T-helper 1 cell treated with Interleukin-12 subunit alpha and Interleukin-12 subunit beta and Interleukin-4 antibody, amounts not matched to agents 30 μg/mL and 1 μg/mL, for 36 hours (primary cell): ENCODE measurements at regions not wholly inside any gene's neighbourhood (a gene's known extent, or its start where the extent isn't known, plus 50 kb on each side); places are given as distances from the start of the nearest gene placed in this dataset.

Experiments used
- H3K27ac Mint-ChIP-seq: one replicate; pipeline ENCODE4 v1.8.0; 2021; ENCODE audit warnings: mild to moderate bottlenecking, mixed read lengths
- H3K27me3 Mint-ChIP-seq: one replicate; pipeline ENCODE4 v1.8.0; 2021; ENCODE audit warnings: low read depth, mixed read lengths
- H3K36me3 Mint-ChIP-seq: one replicate; pipeline ENCODE4 v1.8.0; 2021; ENCODE audit warnings: low read depth, mixed read lengths
- H3K4me1 Mint-ChIP-seq: one replicate; pipeline ENCODE4 v1.8.0; 2021; ENCODE audit warnings: low read depth, mixed read lengths
- H3K4me3 Mint-ChIP-seq: one replicate; pipeline ENCODE4 v1.8.0; 2021; ENCODE audit warnings: mild to moderate bottlenecking, moderate library complexity, mixed read lengths
- H3K9me3 Mint-ChIP-seq: one replicate; pipeline ENCODE4 v1.8.0; 2021; ENCODE audit warnings: mixed read lengths

DNA sequence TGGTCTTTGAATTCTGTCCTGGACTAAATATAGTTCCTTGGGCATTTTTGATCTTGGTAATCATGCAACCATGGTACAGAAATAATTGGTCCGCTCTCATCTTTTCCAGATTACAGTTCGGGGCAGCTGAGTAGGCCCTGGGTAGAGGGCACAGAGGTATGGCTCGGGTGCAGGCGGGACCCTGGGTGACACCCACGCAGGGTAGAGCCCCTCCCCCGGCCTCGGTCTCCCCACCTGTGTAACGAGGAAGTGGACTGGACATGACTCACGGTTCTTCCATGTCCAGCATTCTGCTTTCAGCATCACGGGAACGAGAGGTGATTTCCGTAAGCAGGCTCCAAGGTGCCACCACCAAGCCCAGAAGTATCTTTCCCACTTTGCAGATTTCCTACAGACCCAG is 91.0 kb upstream of the DIO3 start:
- no peaks in the 10 kb centered on the region for H3K9me3 Mint-ChIP-seq
- H3K27ac Mint-ChIP-seq = no peak overlapping the region
- no peaks in the 10 kb centered on the region for H3K36me3 Mint-ChIP-seq
- H3K4me1 Mint-ChIP-seq = no peaks in the 10 kb centered on the region
- no peaks in the 10 kb centered on the region for H3K27me3 Mint-ChIP-seq
- no peak overlapping the region for H3K4me3 Mint-ChIP-seq

DNA sequence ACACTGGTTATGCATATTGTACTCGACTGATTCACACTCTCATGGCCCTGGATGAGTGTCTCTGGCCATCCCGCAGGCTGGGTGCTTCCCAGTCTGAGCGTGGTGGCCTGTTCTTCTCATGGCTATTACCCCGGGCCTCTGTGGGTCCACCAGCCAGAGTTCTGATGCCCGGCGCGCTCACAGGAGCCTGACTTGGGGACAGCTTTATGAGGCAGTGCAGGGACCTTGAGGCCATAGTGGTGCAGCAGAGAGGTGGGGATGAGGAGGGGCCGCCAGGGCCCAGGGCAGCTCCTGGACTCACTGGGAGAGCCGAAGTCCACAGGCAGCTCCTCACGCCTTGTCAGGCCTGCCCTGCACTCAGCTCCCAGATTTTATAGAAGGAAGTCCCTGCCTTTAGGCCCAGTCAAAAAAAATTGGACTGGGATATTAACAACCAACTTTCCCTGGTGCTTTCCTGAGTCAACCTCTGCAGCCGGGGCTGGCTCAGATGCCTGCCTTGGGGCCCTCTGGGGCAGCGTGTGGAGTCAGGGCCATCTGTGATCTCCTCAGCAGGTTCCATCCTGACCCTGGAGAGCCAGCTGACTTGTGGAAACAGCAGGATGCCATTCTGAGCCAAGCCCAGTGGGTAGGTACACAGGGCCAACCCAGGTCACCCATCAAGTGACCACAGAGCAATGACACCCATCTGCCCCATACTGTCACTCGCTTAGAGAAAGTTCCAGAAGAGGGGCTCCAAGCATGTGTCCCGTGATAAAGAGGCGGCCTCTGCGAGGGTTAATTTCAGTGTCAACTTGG is 89.4 kb upstream of the DIO3 start:
- no peak overlapping the region for H3K27ac Mint-ChIP-seq
- no peaks in the 10 kb centered on the region for H3K9me3 Mint-ChIP-seq
- no peaks in the 10 kb centered on the region for H3K4me1 Mint-ChIP-seq
- no peaks in the 10 kb centered on the region for H3K36me3 Mint-ChIP-seq
- no peak overlapping the region for H3K4me3 Mint-ChIP-seq
- no peaks in the 10 kb centered on the region for H3K27me3 Mint-ChIP-seq

DNA sequence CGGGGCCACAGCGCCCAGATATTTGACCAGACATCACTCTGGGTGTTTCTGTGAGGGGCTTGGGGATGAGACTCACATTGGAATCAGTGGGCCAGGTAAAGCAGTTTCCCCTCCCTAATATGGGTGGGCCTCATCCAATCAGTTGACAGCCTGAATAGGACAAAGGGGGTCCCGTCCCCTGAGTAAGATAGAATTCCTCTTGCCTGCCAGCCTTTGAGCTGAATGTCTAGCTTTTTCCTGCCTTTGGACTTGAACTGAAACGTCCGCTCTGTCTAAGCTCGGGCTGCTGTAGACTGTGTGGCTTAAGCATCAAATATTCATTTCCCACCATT is 88.8 kb upstream of the DIO3 start:
- Mint-ChIP-seq H3K27me3 (no peaks in the 10 kb centered on the region), H3K36me3 (no peaks in the 10 kb centered on the region), H3K27ac (no peak overlapping the region), H3K9me3 (no peaks in the 10 kb centered on the region), H3K4me1 (no peaks in the 10 kb centered on the region), H3K4me3 (no peak overlapping the region)

DNA sequence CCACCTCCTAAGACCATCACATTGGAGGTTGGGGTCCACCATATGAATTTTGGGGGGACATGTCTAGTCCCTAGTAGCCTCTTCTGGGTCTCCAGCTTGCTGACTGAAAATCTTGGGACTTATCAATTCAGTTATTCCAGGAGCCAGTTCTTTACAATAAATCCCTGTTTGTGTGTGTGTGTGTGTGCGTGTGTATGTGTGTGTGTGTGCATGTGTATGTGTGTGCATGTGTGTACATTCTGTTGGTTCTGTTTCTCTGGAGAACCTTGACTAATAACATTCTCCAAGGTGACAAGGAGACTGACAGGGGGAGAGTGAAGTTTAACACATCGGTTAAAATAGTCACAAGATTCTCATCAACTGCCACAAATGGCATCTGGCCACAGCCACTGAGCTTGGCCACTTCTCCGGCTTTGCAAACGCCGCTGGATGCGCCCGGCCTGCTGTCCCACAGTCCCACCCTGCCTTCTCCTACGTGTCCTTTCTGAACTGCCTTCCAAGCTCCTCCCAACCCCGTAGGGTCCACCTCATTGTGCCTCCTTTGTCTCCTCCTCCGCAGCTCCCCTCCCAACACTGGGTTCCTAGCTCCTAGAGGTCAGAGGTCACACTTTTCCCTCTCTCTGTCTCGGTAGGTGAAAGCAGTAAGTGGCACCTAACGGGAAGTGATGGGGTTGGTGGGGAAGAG is 88.1 kb upstream of the DIO3 start:
- H3K9me3 Mint-ChIP-seq = no peaks in the 10 kb centered on the region
- no peaks in the 10 kb centered on the region for H3K36me3 Mint-ChIP-seq
- H3K4me1 Mint-ChIP-seq = no peaks in the 10 kb centered on the region
- no peak overlapping the region for H3K27ac Mint-ChIP-seq
- H3K4me3 Mint-ChIP-seq = no peak overlapping the region
- no peaks in the 10 kb centered on the region for H3K27me3 Mint-ChIP-seq

DNA sequence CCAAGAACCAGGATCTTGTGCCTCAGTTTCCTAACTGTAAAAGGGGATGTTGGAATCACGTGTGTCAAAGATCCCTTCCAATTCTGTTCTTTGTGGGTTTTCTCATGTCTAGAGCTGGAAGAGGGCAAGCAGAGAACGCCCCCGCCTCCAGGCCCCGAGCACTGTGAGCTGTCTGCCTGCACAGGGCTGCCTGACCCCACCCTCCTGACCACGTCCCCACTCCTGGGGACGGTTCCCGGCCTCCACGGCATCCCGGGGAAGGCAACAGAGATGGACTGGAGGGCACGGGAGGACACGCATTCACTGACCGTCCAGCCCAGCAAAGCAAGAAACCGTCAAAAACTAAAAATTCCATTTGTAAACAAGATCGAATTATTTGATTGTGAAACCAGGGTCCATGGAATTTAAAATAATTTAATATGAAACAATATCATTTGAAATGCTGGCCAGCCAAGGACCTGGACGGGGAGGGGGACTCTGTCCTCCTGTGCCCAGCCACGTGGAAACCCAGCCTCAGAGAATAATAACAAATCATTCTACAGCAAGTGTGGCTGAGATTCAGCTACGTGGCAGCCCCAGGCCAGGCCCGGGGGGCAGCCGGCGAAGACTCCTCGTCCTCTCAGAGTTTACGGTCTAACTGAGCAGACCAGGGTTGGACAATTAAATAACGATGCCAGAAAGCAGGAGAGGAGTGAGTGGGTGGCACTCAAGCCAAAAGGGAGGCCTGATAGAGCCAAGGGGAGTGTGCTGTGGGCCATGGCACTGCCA is 87.3 kb upstream of the DIO3 start:
- Mint-ChIP-seq H3K4me1 (no peaks in the 10 kb centered on the region), H3K27me3 (no peaks in the 10 kb centered on the region), H3K9me3 (no peaks in the 10 kb centered on the region), H3K36me3 (no peaks in the 10 kb centered on the region), H3K4me3 (no peak overlapping the region), H3K27ac (no peak overlapping the region)

DNA sequence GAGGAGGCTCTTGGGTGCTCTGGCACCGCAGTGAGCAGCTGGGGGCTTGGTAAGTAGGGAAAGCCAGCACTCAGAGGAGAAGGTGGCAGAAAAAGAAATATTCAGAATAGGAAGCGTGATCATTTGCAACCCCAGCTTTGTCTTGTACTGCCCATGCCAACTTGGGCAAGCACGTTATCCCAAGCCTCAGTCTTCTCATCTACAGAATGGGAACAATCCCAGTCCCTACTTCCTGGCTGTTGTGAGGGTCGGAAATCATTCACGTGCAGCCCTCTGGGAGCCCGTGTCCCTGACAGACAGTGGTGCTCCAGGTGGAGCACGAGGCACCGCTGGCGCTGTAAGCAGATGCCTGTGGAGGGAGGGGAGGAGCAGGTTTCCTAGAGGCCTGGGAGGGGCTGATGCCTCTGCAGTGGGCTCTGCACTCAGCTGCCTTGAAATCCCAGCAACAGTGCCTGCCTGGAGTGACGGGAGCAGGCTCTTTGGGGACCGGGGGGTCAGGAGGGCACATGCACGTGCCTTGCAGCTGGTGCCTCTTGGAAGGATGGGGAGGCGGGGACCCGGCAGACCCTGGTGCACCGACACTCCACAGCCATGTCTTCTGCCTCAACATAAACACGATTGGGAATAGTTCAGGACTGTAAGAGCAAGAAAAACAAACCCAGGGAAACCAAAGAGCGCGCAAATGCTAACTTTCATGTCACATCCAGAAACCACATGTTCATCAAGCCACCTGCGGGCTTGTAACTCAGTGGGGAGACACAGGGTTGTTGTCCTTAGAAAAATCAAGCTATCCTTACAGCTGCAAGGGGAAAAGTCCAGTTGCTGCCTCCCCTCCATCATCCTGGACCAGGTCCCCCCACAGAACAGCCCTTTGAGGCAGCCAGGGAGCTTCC is 86.5 kb upstream of the DIO3 start:
- no peaks in the 10 kb centered on the region for H3K27me3 Mint-ChIP-seq
- H3K4me3 Mint-ChIP-seq = no peak overlapping the region
- H3K9me3 Mint-ChIP-seq = no peaks in the 10 kb centered on the region
- H3K36me3 Mint-ChIP-seq = no peaks in the 10 kb centered on the region
- H3K27ac Mint-ChIP-seq = no peak overlapping the region
- no peaks in the 10 kb centered on the region for H3K4me1 Mint-ChIP-seq

DNA sequence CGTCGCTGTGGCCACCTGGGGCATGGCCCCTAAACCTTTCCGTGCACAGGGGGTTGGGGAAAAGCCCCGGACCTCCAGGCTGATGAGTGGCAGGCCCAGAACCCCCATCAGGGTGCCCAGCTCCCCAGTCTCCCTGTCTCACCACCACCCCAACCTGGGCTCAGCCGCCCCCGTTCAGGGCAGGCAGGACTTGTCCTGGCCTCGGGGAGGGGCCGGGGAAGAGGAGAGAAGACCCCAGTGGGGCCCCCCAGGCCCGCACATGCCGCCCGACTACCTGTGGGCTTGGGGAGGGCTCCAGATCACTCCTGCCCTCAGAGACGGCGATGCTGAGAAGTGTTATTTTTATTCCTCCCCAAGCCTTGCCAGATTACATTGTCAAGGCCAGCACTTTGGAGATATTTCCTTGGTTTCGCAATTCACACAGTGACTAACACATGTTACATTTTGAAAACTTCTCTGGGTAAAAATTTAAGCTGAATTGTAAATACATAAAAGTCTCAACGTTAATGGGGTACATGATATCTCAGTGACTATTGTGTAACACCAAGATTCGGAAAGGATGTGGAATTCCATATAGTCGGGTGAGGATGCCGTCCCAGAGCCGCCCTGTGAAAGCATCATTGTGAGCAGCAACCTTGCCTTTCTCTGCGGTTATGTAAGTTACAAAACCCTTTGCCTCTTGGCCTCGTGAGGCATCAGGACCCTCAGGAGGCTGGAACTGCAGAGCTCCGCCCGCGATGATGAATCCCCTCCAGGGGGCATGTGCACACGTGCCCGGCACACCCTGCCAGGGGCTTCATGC is 85.6 kb upstream of the DIO3 start:
- no peak overlapping the region for H3K27ac Mint-ChIP-seq
- no peaks in the 10 kb centered on the region for H3K9me3 Mint-ChIP-seq
- no peaks in the 10 kb centered on the region for H3K4me1 Mint-ChIP-seq
- H3K4me3 Mint-ChIP-seq = no peak overlapping the region
- H3K27me3 Mint-ChIP-seq = no peaks in the 10 kb centered on the region
- H3K36me3 Mint-ChIP-seq = no peaks in the 10 kb centered on the region

DNA sequence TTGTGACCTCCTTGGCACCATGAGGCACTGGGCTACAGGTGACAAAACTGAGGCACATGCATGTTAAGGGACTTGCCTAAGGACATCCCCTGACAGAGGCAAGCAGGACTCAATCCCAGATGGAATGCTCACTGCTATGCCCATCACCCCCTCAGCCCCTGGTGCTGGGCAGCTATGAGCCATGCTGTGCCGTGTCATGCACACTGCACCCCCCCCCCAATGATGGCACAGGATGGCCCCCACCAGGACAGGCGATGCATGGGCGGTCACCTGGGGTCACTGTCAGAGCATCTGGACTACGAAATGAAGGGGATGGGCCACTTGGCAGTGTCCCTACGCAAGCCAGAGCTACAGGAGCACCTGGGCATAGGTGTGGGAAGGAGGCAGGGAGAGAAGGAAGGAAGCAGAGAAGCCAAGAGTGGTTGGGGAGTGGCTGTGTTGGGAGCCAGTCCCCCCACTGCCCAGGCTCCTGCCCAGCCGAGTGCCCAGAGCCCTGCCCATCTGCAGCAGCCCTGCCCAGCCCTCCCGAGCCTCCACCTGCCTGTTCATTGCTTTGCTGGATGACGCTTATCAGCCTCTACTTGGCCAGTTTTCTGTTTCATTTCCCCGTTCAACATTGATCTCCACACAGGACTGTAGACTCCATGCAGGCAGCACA is 84.9 kb upstream of the DIO3 start:
- Mint-ChIP-seq H3K27ac (no peak overlapping the region), H3K4me1 (no peaks in the 10 kb centered on the region), H3K36me3 (no peaks in the 10 kb centered on the region), H3K9me3 (no peaks in the 10 kb centered on the region), H3K4me3 (no peak overlapping the region), H3K27me3 (peaks cover 4% of the 10 kb centered on the region)

DNA sequence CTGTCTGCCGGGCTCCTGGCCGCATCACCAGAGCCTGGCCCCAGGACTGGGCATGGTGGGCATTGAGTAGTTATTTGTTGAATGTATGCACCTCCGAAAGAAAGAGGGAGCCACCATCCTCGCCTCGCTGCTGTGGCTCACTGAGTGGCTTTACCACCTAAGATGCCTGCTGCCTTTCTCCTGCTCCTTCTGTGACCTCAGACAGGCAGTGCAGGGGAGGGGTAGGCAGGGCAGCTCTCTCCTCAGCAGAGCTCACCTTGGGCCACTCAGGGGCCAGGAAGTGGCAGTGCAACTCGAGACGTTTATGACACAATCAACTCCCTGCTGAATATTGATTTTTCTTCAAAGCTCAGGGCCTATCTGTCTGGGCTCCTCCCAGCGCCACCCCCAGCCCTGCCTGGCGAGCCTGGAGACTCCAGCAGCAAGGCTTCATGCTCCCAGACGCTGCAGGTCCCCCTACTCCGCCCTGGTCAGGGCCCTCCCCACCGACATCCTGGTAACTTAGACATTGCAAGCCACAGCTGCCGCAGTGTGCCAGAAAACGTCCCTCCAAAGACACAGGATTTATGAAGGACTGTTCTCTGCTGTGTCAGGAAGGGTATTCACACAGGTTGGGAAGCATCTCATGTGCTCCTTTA is 84.3 kb upstream of the DIO3 start:
- Mint-ChIP-seq H3K4me1 (no peaks in the 10 kb centered on the region), H3K27ac (no peak overlapping the region), H3K9me3 (no peaks in the 10 kb centered on the region), H3K4me3 (no peak overlapping the region), H3K27me3 (peaks cover 5% of the 10 kb centered on the region), H3K36me3 (no peaks in the 10 kb centered on the region)

DNA sequence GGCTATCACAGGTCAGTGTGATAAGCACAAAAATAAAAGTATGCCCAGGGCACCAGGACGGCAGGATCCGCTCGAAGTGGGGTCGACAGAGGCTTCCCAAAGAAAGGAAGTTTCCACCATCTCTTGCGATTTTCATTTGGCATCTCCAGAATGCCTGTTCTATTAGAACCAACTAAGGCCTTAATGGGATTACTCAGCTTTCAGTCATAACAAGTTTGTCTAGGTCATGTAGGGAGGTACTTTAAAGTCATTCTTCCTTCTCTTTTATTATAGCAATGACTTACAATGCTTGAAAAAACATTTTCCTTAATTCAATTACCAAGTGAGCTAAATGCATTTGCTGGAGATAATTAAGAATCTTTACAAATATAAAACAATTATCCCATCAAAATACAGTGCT is 83.6 kb upstream of the DIO3 start:
- no peaks in the 10 kb centered on the region for H3K9me3 Mint-ChIP-seq
- no peak overlapping the region for H3K27ac Mint-ChIP-seq
- no peaks in the 10 kb centered on the region for H3K4me1 Mint-ChIP-seq
- H3K27me3 Mint-ChIP-seq = peaks cover 5% of the 10 kb centered on the region
- H3K4me3 Mint-ChIP-seq = no peak overlapping the region
- no peaks in the 10 kb centered on the region for H3K36me3 Mint-ChIP-seq

DNA sequence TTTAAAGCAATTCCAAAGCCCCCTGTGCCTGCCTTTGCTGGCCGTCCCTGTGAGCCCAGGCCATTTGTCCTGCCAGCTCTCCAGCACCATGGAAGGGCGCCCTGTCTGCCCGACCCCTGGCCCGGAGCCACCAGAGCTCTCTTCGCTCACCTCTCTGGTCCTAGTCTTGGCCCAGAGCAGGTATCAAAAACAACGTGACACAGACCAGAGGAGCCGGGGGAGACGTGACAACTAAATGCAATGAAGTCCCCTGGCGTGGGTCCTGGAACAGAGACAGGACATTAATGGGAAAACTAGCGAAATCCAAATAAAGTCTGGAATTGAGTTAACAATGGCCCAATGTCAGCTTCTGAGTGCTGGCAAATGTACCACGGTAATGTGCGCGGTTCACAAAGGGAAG is 83.2 kb upstream of the DIO3 start:
- H3K9me3 Mint-ChIP-seq = no peaks in the 10 kb centered on the region
- H3K27ac Mint-ChIP-seq = no peak overlapping the region
- peaks cover 6% of the 10 kb centered on the region for H3K27me3 Mint-ChIP-seq
- H3K36me3 Mint-ChIP-seq = no peaks in the 10 kb centered on the region
- H3K4me1 Mint-ChIP-seq = no peaks in the 10 kb centered on the region
- no peak overlapping the region for H3K4me3 Mint-ChIP-seq

DNA sequence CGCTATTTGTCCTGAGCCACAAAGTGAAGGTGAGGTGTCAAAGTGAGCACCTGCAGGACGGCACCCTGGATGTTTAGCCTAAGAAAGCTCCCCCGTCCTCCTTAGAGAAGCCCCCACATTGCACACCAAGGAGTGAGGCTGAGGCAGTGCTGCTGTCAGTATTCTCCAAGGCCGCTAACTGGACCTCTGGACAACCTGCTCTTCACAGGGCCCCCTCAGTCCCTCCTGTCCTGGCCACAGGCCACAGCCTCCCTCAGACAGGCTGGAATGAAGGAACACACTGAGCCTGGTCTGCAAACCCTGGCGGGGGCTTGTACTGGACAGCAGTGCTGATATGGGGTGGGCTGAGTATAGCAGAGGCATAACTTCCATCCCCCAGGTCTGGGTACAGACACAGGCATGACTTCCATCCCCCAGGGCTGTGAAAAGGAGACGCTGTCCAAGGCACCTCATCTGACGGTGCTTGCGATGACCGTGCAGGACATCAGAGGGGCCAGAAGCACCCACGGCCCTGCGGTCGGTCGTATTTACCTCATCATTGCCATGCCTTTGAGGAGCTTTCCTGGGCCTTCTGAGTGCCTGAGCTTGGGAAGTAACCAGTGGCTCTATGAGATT is 82.4 kb upstream of the DIO3 start:
- H3K9me3 Mint-ChIP-seq = peaks cover 2% of the 10 kb centered on the region
- H3K36me3 Mint-ChIP-seq = no peaks in the 10 kb centered on the region
- no peaks in the 10 kb centered on the region for H3K4me1 Mint-ChIP-seq
- no peak overlapping the region for H3K4me3 Mint-ChIP-seq
- H3K27ac Mint-ChIP-seq = no peak overlapping the region
- H3K27me3 Mint-ChIP-seq = peaks cover 9% of the 10 kb centered on the region
